Prostate gland (tissue), 2 donors: ENCODE measurements at regions not wholly inside any gene's neighbourhood (a gene's known extent, or its start where the extent isn't known, plus 50 kb on each side); places are given as distances from the start of the nearest gene placed in this dataset.

Experiments used
- CTCF ChIP-seq, 4 experiments: fragments of 200-600 bp in 2 of 4; fragments of 450-650 bp in 2 of 4; sonication (generic) in 2 of 4; IDR thresholded peaks; 1 replicate in 3 of 4; 2 replicates in 1 of 4; pipeline ENCODE4 v1.5.1; 2016 to 2019; ENCODE audit warnings: antibody characterized with exemption in 4 of 4, mild to moderate bottlenecking in 2 of 4, moderate library complexity in 2 of 4
- POLR2A ChIP-seq: fragments of 450-650 bp; IDR thresholded peaks from one replicate; pipeline ENCODE4 v1.6.1; 2016; ENCODE audit warnings: antibody characterized with exemption, mild to moderate bottlenecking

DNA sequence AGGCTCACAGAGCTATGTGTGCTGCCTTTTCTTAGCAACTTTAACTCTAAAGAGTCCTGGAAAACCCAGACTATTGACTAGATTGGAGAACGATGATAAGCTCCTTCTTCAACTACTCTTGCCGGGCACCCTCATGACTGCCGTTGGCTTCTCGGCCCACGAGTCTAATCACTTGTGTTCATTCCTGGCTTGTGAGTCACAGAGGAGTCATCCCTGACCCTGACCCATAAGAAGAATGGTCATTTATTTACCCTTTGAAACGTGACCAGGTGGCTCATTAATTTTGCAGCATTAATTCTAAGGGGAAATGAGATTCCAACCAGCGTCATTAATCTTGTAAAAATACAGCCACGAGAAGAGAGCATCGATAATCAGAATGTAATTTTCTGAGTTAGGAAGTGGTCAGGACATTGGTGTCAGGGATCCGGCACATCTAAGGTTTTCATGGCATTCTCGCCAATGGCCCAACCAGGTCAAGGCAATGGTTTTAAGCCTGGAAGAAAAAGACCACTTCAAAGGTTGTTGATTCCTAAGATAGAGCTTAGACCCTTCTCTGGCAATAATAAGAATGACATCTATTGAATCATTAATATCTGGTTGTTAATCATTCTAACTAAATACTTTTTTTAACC lies 183.6 kb upstream of the RUNX1 start:
- TF ChIP-seq CTCF (IDR thresholded peaks at IDR 0.05) (no peak), POLR2A (no peak)
